ENCODE measurements at regions not wholly inside any gene's neighbourhood (a gene's known extent, or its start where the extent isn't known, plus 50 kb on each side); places are given as distances from the start of the nearest gene placed in this dataset.

GRCh38 chr14:27079716-27080115 lies 481.9 kb upstream of the NOVA1 start:
- Histone ChIP-seq H3K27ac (no peak overlapping the region), H3K4me3 (no peak overlapping the region), H3K27me3 (no peaks in the 10 kb centered on the region), H3K4me1 (no peaks in the 10 kb centered on the region), H3K9me3 (no peaks in the 10 kb centered on the region), H3K36me3 (no peaks in the 10 kb centered on the region)
- WGBS, 4 donors, result 81 to 90% (median 87%) methylated on average over 1 of the region's 1 CpG
- no peak for ATAC-seq
- DNase-seq, result no peak
- intact Hi-C loops (cut with DNase I), result no loop called here
- TF ChIP-seq CTCF (IDR thresholded peaks at IDR 0.05), result no peak
- no peak for TF ChIP-seq POLR2A (IDR thresholded peaks at IDR 0.05)

GRCh38 chr14:27085500-27085899 lies 487.7 kb upstream of the NOVA1 start:
- no peaks in the 10 kb centered on the region for H3K36me3 ChIP-seq
- H3K27me3 ChIP-seq, result no peaks in the 10 kb centered on the region
- ATAC-seq (no peak), DNase-seq (no peak)
- intact Hi-C loops (cut with DNase I), result no loop called here
- no peak for TF ChIP-seq POLR2A (IDR thresholded peaks at IDR 0.05)
- TF ChIP-seq CTCF (IDR thresholded peaks at IDR 0.05), result no peak
- no peaks in the 10 kb centered on the region for H3K9me3 ChIP-seq
- WGBS, 4 donors, result 54 to 65% (median 62%) methylated on average over 3 of the region's 3 CpGs
- no peak overlapping the region for H3K4me3 ChIP-seq
- H3K4me1 ChIP-seq, result no peaks in the 10 kb centered on the region
- H3K27ac ChIP-seq, result no peak overlapping the region

GRCh38 chr14:27090716-27091115 lies 492.9 kb upstream of the NOVA1 start:
- 67 to 76% (median 68%) methylated on average over 3 of the region's 3 CpGs for WGBS, 4 donors
- no peak overlapping the region for H3K27ac ChIP-seq

GRCh38 chr14:27091973-27092372 lies 494.1 kb upstream of the NOVA1 start:
- H3K4me1 ChIP-seq, result no peaks in the 10 kb centered on the region
- no peaks in the 10 kb centered on the region for H3K27me3 ChIP-seq
- H3K36me3 ChIP-seq, result no peaks in the 10 kb centered on the region
- no peak for TF ChIP-seq CTCF (IDR thresholded peaks at IDR 0.05)
- no peak for TF ChIP-seq POLR2A (IDR thresholded peaks at IDR 0.05)
- ATAC-seq (no peak), DNase-seq (no peak)
- no peak overlapping the region for H3K27ac ChIP-seq
- H3K9me3 ChIP-seq, result no peaks in the 10 kb centered on the region
- no peak overlapping the region for H3K4me3 ChIP-seq
- intact Hi-C loops (cut with DNase I), result no loop called here
- WGBS, 4 donors, result 60 to 70% (median 66%) methylated on average over 5 of the region's 5 CpGs

More at GRCh38 chr14:27090716-27091115, 492.9 kb upstream of the NOVA1 start:
- H3K4me3 ChIP-seq, result no peak overlapping the region
- no peak for DNase-seq
- intact Hi-C loops (cut with DNase I), result no loop called here
- no peak for TF ChIP-seq POLR2A (IDR thresholded peaks at IDR 0.05)
- H3K36me3 ChIP-seq, result no peaks in the 10 kb centered on the region
- H3K9me3 ChIP-seq, result no peaks in the 10 kb centered on the region
- H3K27me3 ChIP-seq, result no peaks in the 10 kb centered on the region
- ATAC-seq, result no peak
- H3K4me1 ChIP-seq, result no peaks in the 10 kb centered on the region

- H3K9me3 ChIP-seq, result no peaks in the 10 kb centered on the region
- H3K4me3 ChIP-seq, result no peak overlapping the region
- intact Hi-C loops (cut with DNase I), result no loop called here
- H3K27ac ChIP-seq, result no peak overlapping the region
- WGBS, 4 donors, result 73 to 78% (median 76%) methylated on average over 4 of the region's 4 CpGs
- H3K27me3 ChIP-seq, result no peaks in the 10 kb centered on the region
- no peaks in the 10 kb centered on the region for H3K36me3 ChIP-seq
- TF ChIP-seq CTCF (IDR thresholded peaks at IDR 0.05) (no peak), POLR2A (IDR thresholded peaks at IDR 0.05) (no peak)
- H3K4me1 ChIP-seq, result no peaks in the 10 kb centered on the region
- DNase-seq, result no peak
- ATAC-seq, result no peak
Observed at GRCh38 chr14:27096091-27096490, 498.3 kb upstream of the NOVA1 start.

Measured in heart left ventricle (tissue), 16 donors.